Neutrophil (primary cell): ENCODE measurements at regions not wholly inside any gene's neighbourhood (a gene's known extent, or its start where the extent isn't known, plus 50 kb on each side); places are given as distances from the start of the nearest gene placed in this dataset.

Experiments
- H3K27ac ChIP-seq: fragments of 200-600 bp; sonication (generic); 2 replicates; pipeline ENCODE4 v1.5.1; 2016; ENCODE audit warnings: mild to moderate bottlenecking, moderate library complexity
- H3K27me3 ChIP-seq: fragments of 200-600 bp; sonication (generic); 2 replicates; pipeline ENCODE4 v1.6.0; 2016; ENCODE audit warnings: mild to moderate bottlenecking
- H3K36me3 ChIP-seq: fragments of 200-600 bp; sonication (generic); 2 replicates; pipeline ENCODE4 v1.5.1; 2017
- H3K4me1 ChIP-seq, 2 experiments: fragments of 200-600 bp in 1 of 2; sonication (generic) in 1 of 2; 1 replicate in 1 of 2; 2 replicates in 1 of 2; pipeline versions ENCODE4 v1.5.1 to v1.6.1; 2013 to 2016; ENCODE audit warnings: low read depth in 1 of 2, low read length in 1 of 2, mild to moderate bottlenecking in 1 of 2, moderate library complexity in 1 of 2; ENCODE audit not compliant: control insufficient read depth in 1 of 2, insufficient read depth in 1 of 2
- H3K4me3 ChIP-seq, 2 experiments: fragments of 200-600 bp in 1 of 2; sonication (generic) in 1 of 2; 1 replicate in 1 of 2; 2 replicates in 1 of 2; pipeline ENCODE4 v1.5.1; 2013 to 2016; ENCODE audit warnings: low read depth in 1 of 2, low read length in 1 of 2, mild to moderate bottlenecking in 1 of 2, moderate library complexity in 1 of 2
- H3K9me3 ChIP-seq: fragments of 200-600 bp; sonication (generic); 2 replicates; pipeline ENCODE4 v1.5.1; 2016
- CTCF ChIP-seq: fragments of 200-600 bp; sonication (generic); IDR thresholded peaks from 2 replicates; pipeline ENCODE4 v1.5.1; 2016; ENCODE audit warnings: antibody characterized with exemption

- no peak for TF ChIP-seq CTCF
- no peak overlapping the region for H3K4me3 ChIP-seq
- no peaks in the 10 kb centered on the region for H3K4me1 ChIP-seq
- H3K9me3 ChIP-seq: no peaks in the 10 kb centered on the region
- no peak overlapping the region for H3K27ac ChIP-seq
- H3K36me3 ChIP-seq: no peaks in the 10 kb centered on the region
- no peaks in the 10 kb centered on the region for H3K27me3 ChIP-seq
Measured at GRCh38 chr3:88324788-88325187, 175.0 kb downstream of the C3orf38 start.

GRCh38 chr3:88334187-88334868, 184.6 kb downstream of the C3orf38 start:
- Histone ChIP-seq H3K4me3 (no peak overlapping the region), H3K4me1 (no peaks in the 10 kb centered on the region), H3K27me3 (no peaks in the 10 kb centered on the region), H3K9me3 (no peaks in the 10 kb centered on the region), H3K27ac (no peak overlapping the region), H3K36me3 (no peaks in the 10 kb centered on the region)
- TF ChIP-seq CTCF: no peak

- H3K9me3 ChIP-seq: no peaks in the 10 kb centered on the region
- H3K36me3 ChIP-seq: no peaks in the 10 kb centered on the region
- TF ChIP-seq CTCF: no peak
- no peaks in the 10 kb centered on the region for H3K27me3 ChIP-seq
- no peaks in the 10 kb centered on the region for H3K4me1 ChIP-seq
- H3K4me3 ChIP-seq: no peak overlapping the region
- no peak overlapping the region for H3K27ac ChIP-seq
Measured at GRCh38 chr3:88336894-88337293, 187.1 kb downstream of the C3orf38 start.

GRCh38 chr3:88343264-88343663, 193.5 kb downstream of the C3orf38 start:
- H3K36me3 ChIP-seq: no peaks in the 10 kb centered on the region
- no peak for TF ChIP-seq CTCF
- no peaks in the 10 kb centered on the region for H3K4me1 ChIP-seq
- H3K27ac ChIP-seq: no peak overlapping the region
- H3K4me3 ChIP-seq: no peak overlapping the region
- no peaks in the 10 kb centered on the region for H3K9me3 ChIP-seq
- H3K27me3 ChIP-seq: no peaks in the 10 kb centered on the region

GRCh38 chr3:88346643-88347042, 196.9 kb downstream of the C3orf38 start:
- no peak for TF ChIP-seq CTCF
- no peak overlapping the region for H3K27ac ChIP-seq
- no peak overlapping the region for H3K4me3 ChIP-seq
- no peaks in the 10 kb centered on the region for H3K27me3 ChIP-seq
- no peaks in the 10 kb centered on the region for H3K4me1 ChIP-seq
- H3K9me3 ChIP-seq: no peaks in the 10 kb centered on the region
- no peaks in the 10 kb centered on the region for H3K36me3 ChIP-seq
